H9 (cell line): ENCODE measurements at regions not wholly inside any gene's neighbourhood (a gene's known extent, or its start where the extent isn't known, plus 50 kb on each side); places are given as distances from the start of the nearest gene placed in this dataset.

ENCODE experiments used
- DNase-seq: peaks from one replicate; pipeline ENCODE4 v3.0.0-alpha.2; 2017
- H2AFZ ChIP-seq: one replicate; pipeline ENCODE4 v1.6.1; 2013; ENCODE audit warnings: mild to moderate bottlenecking, low read length, control low read depth, moderate library complexity
- H2AK5ac ChIP-seq: 2 replicates; pipeline ENCODE4 v1.6.1; 2013; ENCODE audit warnings: low read length, control low read depth, mixed read lengths; ENCODE audit not compliant: insufficient read length
- H2BK120ac ChIP-seq: one replicate; pipeline ENCODE4 v1.6.1; 2013; ENCODE audit warnings: low read depth, mild to moderate bottlenecking, low read length, control low read depth, inconsistent platforms; ENCODE audit not compliant: poor library complexity, severe bottlenecking
- H2BK12ac ChIP-seq: 2 replicates; pipeline ENCODE4 v1.6.1; 2013; ENCODE audit warnings: low read length, control low read depth, mixed read lengths, low read depth; ENCODE audit not compliant: insufficient read length
- H2BK15ac ChIP-seq: 2 replicates; pipeline ENCODE4 v1.6.1; 2013; ENCODE audit warnings: low read depth, low read length, control low read depth
- H2BK20ac ChIP-seq: one replicate; pipeline ENCODE4 v1.6.1; 2013; ENCODE audit warnings: low read depth, mild to moderate bottlenecking, low read length, control low read depth, inconsistent platforms; ENCODE audit not compliant: poor library complexity, severe bottlenecking
- H2BK5ac ChIP-seq: 2 replicates; pipeline ENCODE4 v1.6.1; 2013; ENCODE audit warnings: low read length, control low read depth, mixed read lengths; ENCODE audit not compliant: insufficient read length
- H3K14ac ChIP-seq: 2 replicates; pipeline ENCODE4 v1.6.1; 2013; ENCODE audit warnings: low read length, control low read depth; ENCODE audit not compliant: insufficient read depth
- H3K18ac ChIP-seq: 2 replicates; pipeline ENCODE4 v1.6.1; 2013; ENCODE audit warnings: low read depth, mild to moderate bottlenecking, mixed read lengths, low read length, control low read depth; ENCODE audit not compliant: insufficient read length
- H3K23ac ChIP-seq: 2 replicates; pipeline ENCODE4 v1.6.1; 2013; ENCODE audit warnings: low read length, control low read depth, mixed read lengths, low read depth; ENCODE audit not compliant: insufficient read length
- H3K23me2 ChIP-seq: 2 replicates; pipeline ENCODE4 v1.6.1; 2013; ENCODE audit warnings: low read depth, mild to moderate bottlenecking, mixed read lengths, low read length, control low read depth; ENCODE audit not compliant: insufficient read length, poor library complexity, severe bottlenecking
- H3K27ac ChIP-seq: 2 replicates; pipeline ENCODE4 v1.5.1; 2013; ENCODE audit warnings: low read length, control low read depth, mixed read lengths, low read depth; ENCODE audit not compliant: insufficient read length
- H3K27me3 ChIP-seq: 2 replicates; pipeline ENCODE4 v1.6.1; 2013; ENCODE audit warnings: low read length, control low read depth, inconsistent platforms; ENCODE audit not compliant: insufficient read depth
- H3K4ac ChIP-seq: 2 replicates; pipeline ENCODE4 v1.6.1; 2013; ENCODE audit warnings: low read depth, mild to moderate bottlenecking, control low read depth, inconsistent platforms, low read length, moderate library complexity
- H3K4me1 ChIP-seq: 2 replicates; pipeline ENCODE4 v1.6.1; 2013; ENCODE audit warnings: low read length, control low read depth, inconsistent platforms; ENCODE audit not compliant: insufficient read depth
- H3K4me2 ChIP-seq: 2 replicates; pipeline ENCODE4 v1.6.1; 2013; ENCODE audit warnings: low read length, control low read depth, mixed read lengths; ENCODE audit not compliant: insufficient read length, insufficient read depth
- H3K56ac ChIP-seq: 2 replicates; pipeline ENCODE4 v1.6.1; 2013; ENCODE audit warnings: low read depth, mild to moderate bottlenecking, mixed read lengths, low read length, control low read depth; ENCODE audit not compliant: insufficient read length
- H3K79me1 ChIP-seq: 2 replicates; pipeline ENCODE4 v1.6.1; 2013; ENCODE audit warnings: low read depth, mild to moderate bottlenecking, moderate library complexity, low read length, control low read depth, inconsistent platforms; ENCODE audit not compliant: insufficient read depth, poor library complexity, severe bottlenecking
- H3K79me2 ChIP-seq: 2 replicates; pipeline ENCODE4 v1.6.1; 2013; ENCODE audit warnings: low read length, control low read depth, inconsistent platforms; ENCODE audit not compliant: insufficient read depth
- H3K9ac ChIP-seq: 2 replicates; pipeline ENCODE4 v1.6.1; 2013; ENCODE audit warnings: low read length, control low read depth, mixed read lengths; ENCODE audit not compliant: insufficient read length; ENCODE audit errors: extremely low read depth
- H3K9me3 ChIP-seq: one replicate; pipeline ENCODE4 v1.6.1; 2013; ENCODE audit warnings: low read depth, low read length, inconsistent platforms; ENCODE audit not compliant: control insufficient read depth
- H3T11ph ChIP-seq: one replicate; pipeline ENCODE4 v1.6.1; 2013; ENCODE audit warnings: mild to moderate bottlenecking, low read length, control low read depth, inconsistent platforms
- H4K20me1 ChIP-seq: one replicate; pipeline ENCODE4 v1.6.1; 2013; ENCODE audit not compliant: control insufficient read depth, insufficient read length, insufficient read depth
- H4K5ac ChIP-seq: 2 replicates; pipeline ENCODE4 v1.6.1; 2013; ENCODE audit warnings: low read depth, mild to moderate bottlenecking, mixed read lengths, low read length, control low read depth; ENCODE audit not compliant: insufficient read length
- H4K8ac ChIP-seq: replicated peaks from 2 replicates; pipeline ENCODE4 v1.6.1; 2013; ENCODE audit warnings: low read length, control low read depth, mixed read lengths, low read depth; ENCODE audit not compliant: insufficient read length
- H4K91ac ChIP-seq: 2 replicates; pipeline ENCODE4 v1.6.1; 2013; ENCODE audit warnings: low read depth, mild to moderate bottlenecking, moderate library complexity, mixed read lengths, low read length, control low read depth; ENCODE audit not compliant: insufficient read length
- H3K27ac Mint-ChIP-seq, 3 experiments: 2 replicates in 2 of 3; 3 replicates in 1 of 3; pipeline ENCODE4 v1.8.0; 2020 to 2021; ENCODE audit warnings: mixed read lengths in 3 of 3, mild to moderate bottlenecking in 1 of 3, moderate library complexity in 1 of 3
- H3K27me3 Mint-ChIP-seq: 2 replicates; pipeline ENCODE4 v1.8.0; 2021; ENCODE audit warnings: low read depth, mild to moderate bottlenecking, moderate library complexity, mixed read lengths
- H3K36me3 Mint-ChIP-seq, 3 experiments: 2 replicates in 2 of 3; 3 replicates in 1 of 3; pipeline ENCODE4 v1.8.0; 2020 to 2021; ENCODE audit warnings: low read depth in 3 of 3, mixed read lengths in 3 of 3; ENCODE audit not compliant: insufficient read depth in 1 of 3
- H3K4me1 Mint-ChIP-seq, 2 experiments: 2 replicates each; pipeline ENCODE4 v1.8.0; 2020; ENCODE audit warnings: mixed read lengths in 2 of 2
- H3K4me3 Mint-ChIP-seq, 2 experiments: 2 replicates in 1 of 2; 3 replicates in 1 of 2; pipeline ENCODE4 v1.8.0; 2020 to 2021; ENCODE audit warnings: mild to moderate bottlenecking in 2 of 2, mixed read lengths in 2 of 2, moderate library complexity in 1 of 2
- H3K9me3 Mint-ChIP-seq, 2 experiments: 2 replicates in 1 of 2; 3 replicates in 1 of 2; pipeline ENCODE4 v1.8.0; 2020; ENCODE audit warnings: mild to moderate bottlenecking in 2 of 2, mixed read lengths in 2 of 2, moderate library complexity in 1 of 2
- CTCF ChIP-seq: fragments of 200-600 bp; sonication (generic); conservative IDR thresholded peaks from 3 replicates; pipeline ENCODE4 v1.8.0; 2021; ENCODE audit warnings: antibody characterized with exemption, mild to moderate bottlenecking
- WGBS: extraction: QIAGEN DNeasy Blood & Tissue Kit; methylation state at CpG from one replicate; pipeline ENCODE4 v1.1.7; 2013; ENCODE audit warnings: missing lambda C conversion rate, low lambda C conversion rate, mixed read lengths; ENCODE audit not compliant: insufficient read length; ENCODE audit errors: extremely low coverage; 5-methylcytosine and 5-hydroxymethylcytosine counted together

GRCh38 chr1:101075926-101076325 lies 50.3 kb upstream of the DPH5 start:
- Mint-ChIP-seq H3K4me1 (no peaks in the 10 kb centered on the region), H3K36me3 (no peaks in the 10 kb centered on the region), H3K9me3 (no peaks in the 10 kb centered on the region), H3K4me3 (no peak overlapping the region), H3K27ac (no peak overlapping the region), H3K27me3 (no peaks in the 10 kb centered on the region)
- Histone ChIP-seq H3K27me3 (no peaks in the 10 kb centered on the region), H4K5ac (no peak overlapping the region), H3K9ac (no peak overlapping the region), H3K18ac (no peak overlapping the region), H2BK20ac (no peak overlapping the region), H2BK12ac (no peak overlapping the region), H3T11ph (no peak overlapping the region), H2AFZ (no peak overlapping the region), H3K9me3 (no peaks in the 10 kb centered on the region), H2AK5ac (no peak overlapping the region), H2BK120ac (no peak overlapping the region), H2BK15ac (no peak overlapping the region), H4K20me1 (no peaks in the 10 kb centered on the region), H3K4me1 (no peaks in the 10 kb centered on the region), H3K56ac (no peak overlapping the region), H4K91ac (no peak overlapping the region), H3K27ac (no peak overlapping the region), H2BK5ac (no peak overlapping the region), H3K4me2 (no peak overlapping the region), H3K23me2 (no peaks in the 10 kb centered on the region), H3K14ac (no peak overlapping the region), H3K79me2 (0 out of 2 replicates have a peak, but pooled peaks cover 1% of the 10 kb centered on the region), H3K79me1 (no peaks in the 10 kb centered on the region), H3K23ac (no peak overlapping the region), H4K8ac (no peak overlapping the region), H3K4ac (no peak overlapping the region)
- WGBS = no CpG with 5 or more reads among the region's 2 CpGs
- DNase-seq = no peak
- TF ChIP-seq CTCF = no peak
